DMS53 (cell line): ENCODE measurements at regions not wholly inside any gene's neighbourhood (a gene's known extent, or its start where the extent isn't known, plus 50 kb on each side); places are given as distances from the start of the nearest gene placed in this dataset.

ENCODE experiments used
- DNase-seq: peaks from one replicate; lab custom pipeline; 2025; lab: John Stamatoyannopoulos, UW

GRCh38 chr6:48057601-48058000, 53.4 kb downstream of the PTCHD4 start:
- no peak for DNase-seq

DNA sequence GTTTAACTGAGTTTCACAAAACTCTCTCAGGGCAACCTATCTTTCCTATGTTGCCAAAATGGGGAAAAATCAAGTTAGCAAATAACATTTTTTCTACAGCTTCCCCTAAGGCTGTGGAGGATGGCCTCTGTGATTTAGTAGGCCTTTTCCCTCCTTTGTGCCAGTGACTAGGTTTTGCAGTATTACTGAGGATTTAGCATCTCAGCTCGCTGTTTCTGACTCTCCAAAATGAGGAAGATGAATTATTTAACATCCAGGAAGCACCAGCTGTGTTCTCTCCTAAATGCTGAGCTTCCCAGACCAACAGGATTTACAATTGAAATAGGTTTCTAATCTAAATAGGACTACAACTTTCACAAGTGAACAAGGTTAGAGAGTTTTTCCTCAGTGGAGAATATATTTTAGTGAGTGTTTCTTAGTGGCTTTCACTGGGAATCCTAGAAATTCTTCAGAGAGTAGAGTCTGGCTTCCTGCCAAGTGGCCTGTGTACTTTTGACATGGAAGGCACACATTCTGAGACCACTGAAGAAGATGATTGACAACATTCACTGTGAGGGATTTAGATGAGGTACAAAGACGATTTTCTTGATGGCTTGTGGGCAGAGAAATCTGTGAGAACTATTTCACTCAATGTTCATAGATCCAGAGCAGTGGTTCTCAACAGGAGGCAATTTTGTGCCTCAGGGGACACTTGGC, 62.4 kb downstream of the PTCHD4 start:
- DNase-seq: peak; percentile 9

GRCh38 chr6:48041894-48042293, 69.1 kb downstream of the PTCHD4 start:
- no peak for DNase-seq

GRCh38 chr6:48037946-48038345, 73.1 kb downstream of the PTCHD4 start:
- DNase-seq: no peak

DNA sequence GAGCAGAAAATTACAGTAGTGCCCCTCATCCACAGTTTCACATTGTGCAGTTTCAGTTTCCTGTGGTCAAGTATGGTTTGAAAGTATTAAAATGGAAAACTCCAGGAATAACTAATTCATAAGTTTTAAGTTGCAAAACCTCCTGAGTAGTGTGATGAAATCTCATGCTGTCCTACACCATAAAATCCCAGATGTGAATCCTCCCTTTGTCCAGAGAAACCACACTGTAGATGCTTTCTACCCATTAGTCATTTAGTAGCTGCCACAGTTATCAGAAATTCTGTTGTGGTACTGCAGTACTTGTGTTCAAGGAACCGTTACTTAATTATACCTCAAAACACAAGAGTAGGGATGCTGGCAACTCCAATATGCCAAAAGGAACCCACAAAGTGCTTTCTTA, 74.7 kb downstream of the PTCHD4 start:
- DNase-seq: no peak

DNA sequence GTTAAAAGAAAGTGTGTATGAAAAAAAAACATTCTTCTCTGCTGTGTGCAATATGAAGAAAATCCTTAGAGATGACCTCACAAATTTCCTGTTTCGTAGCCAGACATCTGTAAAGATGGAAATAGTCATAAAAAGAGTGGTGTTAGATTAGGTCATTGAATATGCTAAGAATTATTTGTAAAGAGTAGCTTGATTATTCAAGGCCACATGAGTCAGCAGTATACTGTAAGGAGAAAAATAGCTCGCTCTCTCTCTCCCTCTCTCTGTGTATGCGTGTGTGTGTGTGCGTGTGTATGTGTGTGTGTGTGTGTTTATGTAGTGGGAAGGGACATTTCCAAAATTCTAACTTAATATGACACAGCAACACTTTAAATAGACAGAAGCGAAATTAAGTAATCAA, 78.8 kb downstream of the PTCHD4 start:
- peak; percentile 35 for DNase-seq

DNA sequence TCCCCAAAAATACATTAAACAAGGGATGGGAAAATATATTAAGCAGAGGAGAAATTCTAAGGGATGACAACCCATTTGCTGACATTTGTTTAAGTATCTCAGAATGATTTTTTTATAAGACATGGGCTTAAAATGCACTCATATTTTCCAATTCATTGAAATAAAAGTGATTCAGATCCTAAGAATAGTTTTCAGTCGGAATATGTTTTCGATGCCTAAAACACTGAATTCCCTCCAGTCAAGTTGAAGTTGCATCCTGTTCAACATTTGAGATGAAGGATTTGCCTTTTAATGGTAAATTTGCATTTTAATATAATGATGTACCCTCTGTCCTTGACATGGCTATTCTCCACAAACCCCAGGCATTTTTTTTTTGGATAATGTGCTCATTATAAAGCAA, 79.3 kb downstream of the PTCHD4 start:
- no peak for DNase-seq

DNA sequence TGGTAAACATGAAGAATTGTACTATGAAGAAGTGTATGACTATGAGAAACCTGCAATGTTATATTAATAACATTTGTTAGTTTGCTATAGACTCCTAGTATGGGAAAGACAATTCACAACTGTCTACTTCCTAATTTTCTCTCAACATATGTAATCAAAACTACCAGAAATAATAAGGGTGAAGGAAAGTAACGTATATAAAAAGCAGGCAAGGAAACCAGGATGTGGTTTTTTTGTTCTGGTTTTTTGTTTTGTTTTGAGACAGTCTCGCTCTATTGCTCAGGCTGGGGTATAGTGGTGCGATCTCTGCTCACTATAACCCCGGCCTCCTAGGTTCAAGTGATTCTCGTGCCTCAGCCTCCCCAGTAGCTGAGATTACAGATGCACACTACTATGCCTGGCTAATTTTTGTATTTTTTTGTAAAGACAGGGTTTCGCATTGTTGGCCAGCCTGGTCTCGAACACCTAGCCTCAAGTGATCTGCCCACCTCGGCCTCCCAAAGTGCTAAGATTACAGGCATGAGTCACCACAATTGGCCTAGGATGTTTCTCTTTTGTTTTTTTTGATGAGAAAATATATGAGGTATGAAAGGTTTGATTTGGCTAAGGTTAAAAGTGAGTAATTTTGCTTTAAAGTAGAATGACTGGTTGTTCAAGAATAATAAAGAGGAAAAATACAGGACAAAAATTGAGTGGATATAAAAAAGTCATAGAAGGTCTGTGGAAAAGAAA, 83.1 kb downstream of the PTCHD4 start:
- no peak for DNase-seq

DNA sequence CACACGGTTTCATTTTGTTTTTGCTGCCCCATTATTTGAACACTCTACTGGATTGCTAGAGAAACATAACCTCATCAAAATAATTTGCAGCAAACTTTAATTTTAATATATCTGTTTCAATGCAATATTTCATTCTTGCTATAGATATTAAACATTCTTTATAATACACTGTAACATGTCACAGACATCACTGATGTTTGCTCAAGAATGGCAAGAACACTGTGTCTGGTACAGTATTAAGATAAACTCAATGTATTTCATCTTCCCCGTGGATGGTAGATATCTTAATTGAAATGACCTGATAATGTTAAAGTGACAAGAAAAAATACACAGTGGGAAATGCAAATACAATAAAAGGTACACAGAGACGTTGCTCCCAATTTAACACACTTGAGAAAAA, 86.0 kb downstream of the PTCHD4 start:
- no peak for DNase-seq

GRCh38 chr6:48021904-48022303, 89.1 kb downstream of the PTCHD4 start:
- no peak for DNase-seq

GRCh38 chr6:48016020-48016755, 94.8 kb downstream of the PTCHD4 start:
- DNase-seq: no peak

DNA sequence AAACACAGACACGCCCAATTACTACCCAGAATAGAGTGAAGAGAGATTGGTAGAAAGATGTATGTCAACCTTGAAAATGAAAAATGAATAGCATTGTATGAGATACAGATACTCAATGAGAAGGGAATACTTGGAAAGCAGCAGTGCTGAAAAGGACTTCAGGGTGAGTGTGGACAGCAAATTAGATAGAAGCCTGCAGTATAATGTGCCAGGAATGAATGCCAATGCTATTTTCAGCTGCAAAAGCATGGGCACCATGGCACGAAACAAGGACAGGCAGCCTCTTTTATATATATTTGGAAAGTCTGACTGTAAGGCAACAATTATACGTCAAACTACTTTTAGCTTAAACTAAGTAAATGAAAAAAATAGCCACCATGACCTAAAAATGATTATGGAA, 118.2 kb downstream of the PTCHD4 start:
- DNase-seq: no peak

GRCh38 chr6:47983491-47983890, 127.5 kb downstream of the PTCHD4 start:
- no peak for DNase-seq

- DNase-seq: peak; percentile 36
These were observed 133.7 kb downstream of the PTCHD4 start for GRCh38 chr6:47977314-47977713.

GRCh38 chr6:47974106-47974505, 136.9 kb downstream of the PTCHD4 start:
- DNase-seq: peak; percentile 2

- no peak for DNase-seq
These were observed 140.2 kb downstream of the PTCHD4 start for GRCh38 chr6:47970826-47971225.

- no peak for DNase-seq
These were observed 143.2 kb downstream of the PTCHD4 start for GRCh38 chr6:47967843-47968242.

GRCh38 chr6:47964969-47965368, 146.0 kb downstream of the PTCHD4 start:
- no peak for DNase-seq

- peak; percentile 19 for DNase-seq
These were observed 158.4 kb downstream of the PTCHD4 start for GRCh38 chr6:47952640-47953039.

GRCh38 chr6:47944846-47945245, 163.0 kb downstream of the OPN5 start:
- no peak for DNase-seq

DNA sequence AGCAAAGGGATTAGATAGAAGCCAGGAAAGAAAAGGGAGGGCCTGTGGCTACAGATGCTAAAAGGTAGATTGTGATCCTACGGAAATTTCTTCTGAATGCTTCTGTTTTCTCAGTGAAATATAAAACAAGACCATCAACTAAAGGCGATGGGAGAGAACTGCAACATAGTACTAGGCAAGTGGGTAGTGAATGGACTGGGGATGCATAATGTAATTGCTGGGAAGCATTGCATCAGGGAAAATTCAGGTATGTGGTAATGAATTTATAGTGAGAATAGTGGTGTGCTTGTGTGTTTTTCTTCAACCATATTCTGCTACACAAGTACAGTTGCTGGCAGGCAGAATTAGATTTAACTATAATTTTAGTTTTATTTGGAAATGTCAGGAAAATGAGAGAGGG, 156.6 kb downstream of the OPN5 start:
- no peak for DNase-seq

DNA sequence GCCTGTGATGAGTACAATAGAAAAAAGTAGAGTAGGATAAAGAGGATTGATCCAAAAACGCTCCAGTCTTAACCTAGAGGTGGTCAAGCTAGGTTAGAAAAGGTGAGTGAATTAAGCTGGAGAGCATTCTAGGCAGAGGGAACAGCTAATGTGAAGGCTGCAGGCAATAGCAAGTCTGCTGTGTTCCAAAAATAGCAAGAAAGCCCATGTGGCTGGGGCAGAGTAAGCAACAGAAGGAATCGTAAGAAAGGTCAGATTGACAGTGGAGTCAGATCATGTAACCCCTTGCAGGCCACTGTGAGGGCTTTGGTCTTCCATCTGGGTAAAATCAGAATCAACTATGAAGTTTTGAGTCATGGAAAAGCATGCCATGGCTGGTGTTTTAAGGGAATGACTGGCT, 155.0 kb downstream of the OPN5 start:
- DNase-seq: no peak

- no peak for DNase-seq
These were observed 152.2 kb downstream of the OPN5 start for GRCh38 chr6:47934023-47934422.
